Peyer's patch (tissue), 4 donors: ENCODE measurements at regions not wholly inside any gene's neighbourhood (a gene's known extent, or its start where the extent isn't known, plus 50 kb on each side); places are given as distances from the start of the nearest gene placed in this dataset.

Experiments
- DNase-seq, 3 donors: peaks; one replicate each; pipeline ENCODE4 v3.0.0-alpha.2; 2017 to 2019
- H3K27ac ChIP-seq, 4 donors: fragments of 200-600 bp; sonication (generic); one replicate each; pipeline ENCODE4 v1.5.1; 2016 to 2019
- H3K27me3 ChIP-seq, 2 donors: fragments of 200-600 bp; sonication (generic); one replicate each; pipeline ENCODE4 v1.5.1; 2019
- H3K36me3 ChIP-seq, 3 donors: fragments of 200-600 bp; sonication (generic); one replicate each; pipeline ENCODE4 v1.5.1; 2016 to 2019
- H3K4me1 ChIP-seq, 4 donors: fragments of 200-600 bp; sonication (generic); one replicate each; pipeline ENCODE4 v1.5.1; 2016 to 2019
- H3K4me3 ChIP-seq, 4 donors: fragments of 200-600 bp; sonication (generic); 1 replicate in 3 of 4; 2 replicates in 1 of 4; pipeline ENCODE4 v1.5.1; 2016 to 2019; ENCODE audit warnings: mild to moderate bottlenecking in 1 of 4
- H3K9me3 ChIP-seq, 4 donors: fragments of 200-600 bp; sonication (generic); one replicate each; pipeline ENCODE4 v1.5.1; 2016 to 2019; ENCODE audit warnings: mild to moderate bottlenecking in 1 of 4
- CTCF ChIP-seq, 6 experiments: fragments of 450-650 bp in 4 of 6; fragments of 200-600 bp in 2 of 6; sonication (generic) in 1 of 6; IDR thresholded peaks; one replicate each; pipeline ENCODE4 v1.5.1; 2017 to 2019; ENCODE audit warnings: antibody characterized with exemption in 6 of 6, mild to moderate bottlenecking in 3 of 6, moderate library complexity in 1 of 6
- POLR2A ChIP-seq, 2 donors: fragments of 450-650 bp; IDR thresholded peaks; one replicate each; pipeline ENCODE4 v1.5.1; 2017; ENCODE audit warnings: antibody characterized with exemption in 2 of 2, mild to moderate bottlenecking in 2 of 2, moderate library complexity in 2 of 2

DNA sequence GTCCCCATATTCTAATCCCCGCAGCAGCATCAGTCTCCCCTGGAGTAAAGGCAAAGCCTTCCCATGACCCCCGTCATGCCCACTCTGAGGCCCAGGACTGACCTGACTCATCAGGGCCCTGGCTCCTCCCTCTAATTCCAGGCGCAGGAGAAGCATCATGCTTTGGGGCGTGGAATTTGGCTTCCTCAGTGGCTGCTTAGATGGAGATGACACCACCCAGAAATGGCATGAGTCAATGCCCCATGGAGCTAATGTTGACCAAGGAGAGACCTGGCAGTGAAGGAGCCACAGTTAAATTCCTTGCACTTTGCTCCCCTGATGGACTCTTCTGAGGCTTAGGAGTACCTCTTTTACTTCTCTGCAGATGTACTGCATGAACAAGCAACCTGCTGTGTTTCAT is 204.2 kb upstream of the PROK2 start:
- Histone ChIP-seq H3K9me3 (no peaks in the 10 kb centered on the region), H3K27me3 (no peaks in the 10 kb centered on the region), H3K27ac (no peak overlapping the region), H3K36me3 (no peaks in the 10 kb centered on the region), H3K4me1 (no peaks in the 10 kb centered on the region), H3K4me3 (no peak overlapping the region)
- no peak for TF ChIP-seq POLR2A (IDR thresholded peaks at IDR 0.05)
- TF ChIP-seq CTCF (IDR thresholded peaks at IDR 0.05) = no peak
- no peak for DNase-seq

DNA sequence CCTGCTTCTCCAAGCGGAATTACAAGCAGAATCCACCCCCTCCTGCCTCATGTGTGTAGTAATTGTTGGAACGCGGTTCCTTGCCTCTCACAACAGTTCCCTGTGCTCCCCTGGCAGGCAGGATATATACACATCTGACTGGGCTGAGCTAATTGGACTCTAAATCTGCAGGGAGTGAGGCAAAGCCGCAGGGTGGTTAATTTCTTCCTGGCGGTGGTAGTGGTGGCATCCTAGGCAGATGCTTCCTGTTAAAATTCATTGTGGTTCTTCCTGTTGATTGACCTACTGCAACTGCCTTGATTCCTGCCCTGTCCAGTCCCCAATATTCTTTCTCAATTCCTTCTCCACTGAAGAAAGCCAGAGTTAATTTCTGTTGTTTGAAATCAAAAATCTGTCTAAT is 202.9 kb upstream of the PROK2 start:
- Histone ChIP-seq H3K36me3 (no peaks in the 10 kb centered on the region), H3K9me3 (no peaks in the 10 kb centered on the region), H3K27ac (no peak overlapping the region), H3K4me3 (no peak overlapping the region), H3K27me3 (no peaks in the 10 kb centered on the region), H3K4me1 (no peaks in the 10 kb centered on the region)
- TF ChIP-seq CTCF (IDR thresholded peaks at IDR 0.05) (no peak), POLR2A (IDR thresholded peaks at IDR 0.05) (no peak)
- no peak for DNase-seq

- Histone ChIP-seq H3K9me3 (no peaks in the 10 kb centered on the region), H3K36me3 (no peaks in the 10 kb centered on the region), H3K27me3 (no peaks in the 10 kb centered on the region), H3K4me1 (no peaks in the 10 kb centered on the region), H3K27ac (no peak overlapping the region), H3K4me3 (no peak overlapping the region)
- peak in 3 of 6 experiments; percentile 25 to 43 (median 26) for TF ChIP-seq CTCF (IDR thresholded peaks at IDR 0.05)
- TF ChIP-seq POLR2A (IDR thresholded peaks at IDR 0.05) = no peak
- DNase-seq = no peak
These were observed 202.3 kb upstream of the PROK2 start for GRCh38 chr3:71987089-71987735.

- Histone ChIP-seq H3K4me1 (no peaks in the 10 kb centered on the region), H3K27ac (no peak overlapping the region), H3K4me3 (no peak overlapping the region), H3K36me3 (no peaks in the 10 kb centered on the region), H3K9me3 (no peaks in the 10 kb centered on the region), H3K27me3 (no peaks in the 10 kb centered on the region)
- TF ChIP-seq POLR2A (IDR thresholded peaks at IDR 0.05) (no peak), CTCF (IDR thresholded peaks at IDR 0.05) (no peak)
- no peak for DNase-seq
These were observed 201.7 kb upstream of the PROK2 start for GRCh38 chr3:71986606-71987005.

DNA sequence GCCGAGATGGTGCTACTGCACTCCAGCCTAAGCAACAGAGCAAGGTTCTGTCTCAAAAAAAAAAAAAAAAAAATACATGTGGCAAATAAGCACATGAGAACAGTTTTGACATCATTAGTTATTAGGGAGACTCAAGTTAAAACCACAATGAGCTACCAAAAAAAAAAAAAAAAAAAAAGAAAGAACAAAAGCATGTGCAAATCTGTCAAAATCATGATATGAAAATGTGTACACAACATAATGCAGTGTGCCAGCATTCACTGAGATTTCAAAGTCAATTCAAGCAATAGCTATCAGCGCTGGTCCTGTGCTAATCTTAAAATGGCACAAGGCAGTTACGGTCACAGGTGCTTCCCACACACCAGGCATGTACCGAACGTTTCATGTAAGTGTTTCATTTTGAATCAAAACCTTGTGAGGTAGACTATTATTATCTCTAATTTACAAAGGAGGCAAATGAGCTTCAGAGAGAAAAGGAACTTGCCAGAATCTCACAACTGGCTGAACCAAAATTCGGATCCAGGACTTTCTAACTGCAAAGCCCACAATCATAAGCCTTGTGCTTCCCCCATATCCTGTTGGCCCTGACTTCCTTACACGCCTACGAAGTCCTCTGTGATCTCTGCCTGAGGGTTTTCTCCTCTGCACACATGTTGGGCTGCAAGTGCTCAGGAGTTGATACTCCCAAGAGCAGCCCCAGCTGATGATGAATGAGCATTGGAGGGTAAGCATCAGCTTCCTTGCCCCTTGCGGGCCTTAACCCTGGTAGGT is 200.1 kb upstream of the PROK2 start:
- TF ChIP-seq CTCF (IDR thresholded peaks at IDR 0.05) = no peak
- no peak for TF ChIP-seq POLR2A (IDR thresholded peaks at IDR 0.05)
- no peak overlapping the region for H3K27ac ChIP-seq
- H3K36me3 ChIP-seq = no peaks in the 10 kb centered on the region
- no peaks in the 10 kb centered on the region for H3K9me3 ChIP-seq
- no peaks in the 10 kb centered on the region for H3K27me3 ChIP-seq
- no peak for DNase-seq
- no peaks in the 10 kb centered on the region for H3K4me1 ChIP-seq
- H3K4me3 ChIP-seq = no peak overlapping the region
